ENCODE measurements at regions not wholly inside any gene's neighbourhood (a gene's known extent, or its start where the extent isn't known, plus 50 kb on each side); places are given as distances from the start of the nearest gene placed in this dataset.

DNA sequence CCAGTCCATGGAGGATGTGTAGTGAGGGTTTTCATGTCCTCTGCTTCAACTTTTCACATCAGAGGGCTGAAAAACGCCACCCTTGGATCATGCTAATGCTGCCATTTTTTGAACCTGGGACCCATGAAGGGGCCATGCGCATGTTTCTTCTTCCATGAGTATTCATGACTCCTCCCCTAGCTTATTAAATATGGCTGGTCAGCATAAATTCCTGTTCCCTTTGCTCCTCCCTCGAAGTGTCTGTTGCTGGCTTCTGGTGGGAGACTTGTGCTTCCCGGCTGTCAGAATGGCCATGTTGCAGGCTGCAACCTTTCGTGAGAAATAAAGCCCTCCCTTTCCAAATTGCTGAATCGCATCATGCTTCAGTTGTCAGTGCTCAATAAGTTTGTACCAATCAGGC is 711.2 kb upstream of the KIRREL3 start:
- DNase-seq (ENCODE audit: low spot score): no peak

DNA sequence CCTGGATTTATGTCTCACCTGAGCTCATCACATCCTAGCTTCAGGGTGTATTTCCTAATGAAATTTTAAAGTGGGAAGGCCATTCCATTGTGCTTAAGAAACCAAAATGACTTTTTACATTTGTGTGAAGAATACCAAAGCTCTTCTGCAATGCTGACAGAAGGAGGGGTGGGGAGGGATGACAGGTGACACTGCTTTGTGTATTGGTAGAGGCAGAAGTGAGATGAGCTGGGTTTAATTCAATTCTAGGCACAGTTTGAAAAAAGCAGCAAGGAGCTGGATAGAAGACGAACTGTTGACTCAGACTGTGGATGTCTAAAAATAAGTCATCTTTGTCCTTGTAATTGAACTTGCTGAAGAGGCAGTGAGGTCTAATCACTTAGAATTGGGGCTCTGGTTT is 710.3 kb upstream of the KIRREL3 start:
- no peak for DNase-seq (ENCODE audit: low spot score)

DNA sequence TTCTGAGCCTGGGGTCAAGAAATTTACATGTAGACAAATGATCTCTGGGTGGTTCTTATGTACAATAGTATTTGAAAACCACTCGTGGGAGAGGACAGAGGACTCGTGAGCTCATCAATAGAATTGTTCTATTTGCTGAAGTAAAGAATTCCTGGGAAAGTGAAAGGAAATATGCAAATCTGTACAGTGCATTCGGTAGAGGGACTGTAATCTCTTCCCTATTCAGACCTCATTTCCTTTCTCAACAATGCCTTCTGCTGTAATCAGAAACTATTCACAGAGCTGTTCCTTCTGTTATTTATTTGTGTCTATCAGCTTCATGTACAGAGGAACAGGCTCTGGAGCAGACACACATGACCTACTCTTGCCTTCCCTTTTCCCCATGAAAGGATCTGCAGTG is 709.4 kb upstream of the KIRREL3 start:
- DNase-seq (ENCODE audit: low spot score): no peak

DNA sequence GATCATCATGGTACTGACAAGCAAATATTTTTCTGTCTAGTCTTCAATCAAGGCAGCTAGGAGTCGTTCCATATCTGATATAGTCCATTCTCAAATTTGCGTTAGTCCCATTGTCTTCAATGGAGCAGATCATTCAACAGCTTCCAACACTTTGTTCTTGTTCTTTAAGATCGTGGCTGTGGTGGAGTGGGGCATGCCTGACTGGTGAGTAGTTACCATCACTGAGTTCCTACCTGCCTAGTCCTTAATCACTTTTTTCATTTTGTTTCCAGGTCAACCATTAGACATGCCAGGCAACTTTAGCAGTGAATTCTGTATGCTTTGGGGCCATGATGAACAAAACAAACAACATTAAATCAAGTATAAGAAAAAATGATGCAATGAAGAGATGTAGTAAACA is 693.1 kb upstream of the KIRREL3 start:
- DNase-seq (ENCODE audit: low spot score): no peak

DNA sequence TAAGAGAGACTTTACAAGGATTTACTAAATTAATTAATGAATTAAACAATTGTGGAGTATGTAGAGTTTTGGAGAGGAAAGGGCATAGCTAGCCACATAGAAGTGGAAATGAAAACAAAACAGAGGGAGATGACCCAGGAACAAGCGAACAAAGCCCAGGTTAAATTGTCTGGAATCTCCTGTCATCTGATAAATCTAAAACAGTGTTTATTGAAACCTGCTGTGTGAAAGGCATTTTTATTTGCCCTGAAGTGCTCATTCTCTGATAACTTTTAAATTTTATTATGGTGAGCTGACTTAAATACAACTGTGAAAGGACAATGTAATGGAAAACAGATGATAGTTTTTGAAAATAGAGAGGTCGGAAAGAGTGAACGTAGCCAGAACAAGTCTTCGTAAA is 682.8 kb upstream of the KIRREL3 start:
- no peak for DNase-seq (ENCODE audit: low spot score)

DNA sequence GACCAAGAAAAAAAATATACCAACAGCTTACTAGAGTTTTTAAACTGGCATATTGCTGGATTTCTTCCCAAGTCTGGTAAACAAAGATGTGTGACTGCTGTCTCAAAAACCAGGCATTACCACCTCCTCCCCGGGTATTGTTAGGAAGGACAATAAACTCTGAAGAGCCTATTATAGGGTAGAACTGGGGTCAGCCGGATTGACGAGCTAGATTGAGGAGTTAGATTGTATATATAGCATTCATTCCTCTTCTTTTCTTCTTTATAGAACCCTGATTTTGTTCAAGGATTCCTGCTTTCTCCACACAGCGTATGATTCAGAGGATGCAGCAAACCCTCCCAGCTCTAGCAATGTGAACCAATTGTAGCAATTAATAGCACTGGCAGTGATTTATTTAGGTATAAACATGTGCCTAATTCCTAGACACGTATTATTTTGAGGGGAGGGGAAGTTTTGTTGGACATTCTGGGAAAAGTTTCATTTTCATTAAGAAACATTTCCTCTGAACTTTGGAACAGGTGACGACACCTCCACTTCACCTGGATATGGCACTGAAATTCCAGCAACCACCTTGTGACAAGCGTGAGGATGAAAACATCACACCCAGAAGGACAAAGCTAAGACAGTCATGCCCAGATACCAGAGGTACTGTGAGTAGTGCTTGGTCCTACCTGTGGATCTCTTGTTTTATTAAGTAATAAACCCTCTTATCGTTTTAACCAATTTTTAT is 679.4 kb upstream of the KIRREL3 start:
- DNase-seq (ENCODE audit: low spot score): no peak

DNA sequence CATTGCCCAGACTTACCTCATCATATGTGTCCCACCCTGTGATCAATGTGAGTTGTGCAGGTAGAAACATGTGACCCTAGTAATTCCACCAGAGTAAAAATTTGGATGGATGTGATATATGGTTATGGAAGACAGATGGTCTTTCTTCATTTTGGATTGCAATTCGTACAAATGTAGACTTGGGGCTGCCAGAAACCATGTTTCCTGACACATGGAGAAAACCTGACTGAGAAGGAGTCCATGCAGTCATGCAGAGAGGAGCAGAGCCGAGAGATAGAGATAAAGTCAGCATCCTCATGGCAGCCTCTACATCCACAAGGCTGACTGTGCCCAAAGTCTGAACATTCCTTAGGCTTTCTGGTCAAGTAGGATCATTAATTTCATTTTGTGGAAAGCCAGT is 678.1 kb upstream of the KIRREL3 start:
- no peak for DNase-seq (ENCODE audit: low spot score)

DNA sequence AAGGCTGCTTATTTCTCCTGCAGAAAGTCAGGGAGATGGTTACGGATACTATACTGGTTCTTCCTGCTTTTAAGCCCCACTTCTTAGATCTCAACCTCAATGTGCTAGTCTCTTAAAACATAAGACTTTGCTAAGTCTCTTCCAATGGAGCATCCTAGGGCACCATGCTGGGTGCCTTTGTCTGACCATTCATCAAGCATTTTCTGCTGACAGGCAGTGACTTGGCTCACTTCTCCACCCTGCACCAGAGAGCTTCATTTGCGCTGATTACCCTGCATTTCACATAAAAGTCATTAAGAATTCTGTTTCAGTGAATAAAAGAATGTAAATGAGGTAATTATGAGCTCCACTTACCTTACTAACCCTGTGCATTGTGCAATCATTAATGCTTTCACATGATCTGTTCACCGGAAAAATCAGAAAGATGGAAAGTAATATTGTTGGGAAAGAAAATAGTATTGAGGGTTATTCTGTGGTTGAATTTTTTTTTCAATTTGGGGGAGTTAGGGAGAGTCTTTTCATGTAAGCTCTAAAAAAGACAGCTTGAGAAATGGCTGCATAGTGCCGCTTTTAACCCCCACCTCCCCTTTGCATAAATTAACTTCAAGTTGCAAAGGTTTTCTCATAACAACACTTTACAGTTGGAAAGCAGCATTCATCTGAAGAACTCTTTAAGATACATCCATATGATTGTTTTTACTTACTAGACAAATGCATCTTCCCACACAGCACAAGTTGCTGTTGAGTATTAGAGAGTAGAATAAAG is 677.3 kb upstream of the KIRREL3 start:
- DNase-seq (ENCODE audit: low spot score): no peak

DNA sequence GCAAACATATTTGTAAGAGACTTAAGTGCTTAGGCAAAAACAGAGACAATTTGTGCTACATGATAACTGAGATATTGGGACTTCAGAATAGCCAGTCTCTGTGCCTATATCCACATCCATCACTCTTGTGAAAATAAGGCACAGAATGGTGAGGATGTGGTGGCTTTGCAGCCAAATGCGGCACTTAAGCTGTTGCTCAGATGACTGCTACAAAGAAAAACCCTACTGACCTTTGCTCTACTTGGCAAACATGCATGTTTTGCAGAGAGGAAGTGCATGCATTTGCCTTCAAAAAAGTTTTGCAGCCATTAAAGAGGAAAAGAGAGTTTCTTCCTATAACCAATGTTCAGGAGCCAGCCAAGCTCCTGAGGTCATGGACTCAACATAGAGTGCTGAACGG is 675.0 kb upstream of the KIRREL3 start:
- DNase-seq (ENCODE audit: low spot score): no peak

DNA sequence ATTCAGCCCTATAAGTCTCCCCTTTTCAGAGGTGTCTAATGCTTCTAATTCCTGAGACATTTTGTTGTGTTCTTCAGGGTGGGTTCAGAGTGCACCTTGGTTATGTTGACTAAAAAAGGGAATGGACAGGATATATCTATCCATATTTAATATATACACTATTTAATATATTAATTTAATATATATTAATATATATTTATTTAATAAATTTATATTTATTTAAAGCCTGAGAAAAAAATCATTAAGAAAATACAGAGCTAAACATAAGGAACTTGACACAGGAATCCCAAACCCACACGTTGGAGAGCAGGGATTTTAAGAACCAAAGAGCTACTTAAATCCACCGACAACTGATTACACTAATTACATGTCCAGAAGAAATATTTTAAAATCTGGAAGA is 674.2 kb upstream of the KIRREL3 start:
- no peak for DNase-seq (ENCODE audit: low spot score)

DNA sequence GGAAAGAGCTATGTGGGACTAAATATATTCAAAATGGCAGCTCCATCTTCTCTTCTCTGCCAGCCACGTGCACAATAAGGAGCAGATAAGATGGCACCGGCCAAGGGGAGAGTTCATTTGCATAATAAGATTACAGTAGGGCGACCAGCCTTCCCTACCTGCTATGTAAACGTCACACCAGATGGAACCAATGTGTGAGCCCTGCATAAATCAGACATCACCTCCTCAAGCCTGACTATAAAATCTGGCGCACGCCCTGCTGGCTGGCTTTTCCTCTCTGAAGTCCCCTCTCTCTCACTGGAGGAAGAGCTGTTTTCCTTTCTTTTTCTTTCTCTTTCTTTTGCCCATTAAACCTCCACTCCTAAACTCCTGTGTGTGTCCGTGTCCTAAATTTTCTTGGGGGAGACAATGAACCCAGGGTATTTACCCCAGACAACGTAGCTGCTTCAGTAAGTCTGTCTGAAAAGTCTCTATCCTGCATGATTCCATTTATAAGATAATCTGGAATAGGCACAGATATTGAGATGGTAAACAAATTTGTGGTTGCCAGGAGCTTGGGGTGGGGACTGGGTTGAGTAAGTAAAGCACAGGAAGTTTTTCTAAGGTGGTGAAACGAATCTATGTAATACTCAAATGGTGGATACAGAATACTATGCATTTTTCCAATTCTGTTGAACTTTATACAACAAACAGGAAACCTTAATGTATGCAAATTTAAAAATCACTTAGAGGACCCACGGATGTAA is 670.0 kb upstream of the KIRREL3 start:
- no peak for DNase-seq (ENCODE audit: low spot score)

DNA sequence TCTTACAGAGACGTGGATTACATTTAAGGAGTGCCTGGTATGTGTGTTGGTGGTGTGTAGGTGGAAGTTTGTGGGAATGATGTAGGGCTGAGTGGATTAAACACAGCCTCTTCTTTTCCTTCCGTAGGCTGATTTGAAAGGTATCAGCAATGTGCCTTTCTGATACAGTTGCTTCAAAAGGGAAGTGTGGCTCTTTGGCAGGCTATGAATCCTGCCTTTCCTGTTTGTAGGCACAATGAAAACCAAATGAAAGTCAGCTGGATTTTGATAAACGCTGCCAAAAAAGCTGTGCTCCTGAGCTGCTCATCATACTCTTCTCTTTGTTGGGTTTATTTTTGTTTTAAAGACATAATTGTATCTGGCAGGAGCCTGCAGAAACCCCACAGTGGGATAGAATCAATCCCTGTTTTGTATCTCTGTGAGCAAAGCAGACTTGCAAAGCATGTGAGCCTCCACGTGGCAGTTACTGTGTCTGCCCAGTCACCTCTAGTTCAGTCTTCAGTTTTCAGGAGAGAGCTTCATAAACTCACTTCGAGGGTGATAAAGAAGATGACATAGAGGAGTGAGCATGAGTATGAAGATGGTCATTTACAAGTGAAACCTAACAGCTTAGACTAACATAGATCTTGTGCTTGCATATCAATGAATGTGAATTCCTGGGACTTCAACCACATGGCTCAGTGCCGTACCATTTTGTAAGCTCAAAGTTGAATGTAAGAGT is 655.7 kb upstream of the KIRREL3 start:
- DNase-seq (ENCODE audit: low spot score): no peak

DNA sequence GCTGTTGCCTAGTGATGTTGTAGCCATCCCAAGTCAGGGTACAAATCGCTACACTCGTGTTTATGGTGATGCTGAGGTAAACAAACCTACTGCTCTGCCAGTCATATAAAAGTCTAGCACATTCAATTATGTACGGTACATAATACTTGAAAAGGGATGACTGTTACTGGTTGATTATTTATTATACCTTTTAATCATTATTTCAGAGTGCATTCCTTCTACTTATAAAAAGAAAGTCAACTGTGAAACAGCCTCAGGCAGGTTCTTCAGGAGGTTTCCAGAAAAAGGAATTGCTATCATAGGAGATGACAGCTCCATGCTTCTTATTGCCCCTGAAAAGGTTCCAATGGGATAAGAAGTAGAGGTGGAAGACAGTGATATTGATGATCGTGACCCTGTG is 652.5 kb upstream of the KIRREL3 start:
- DNase-seq (ENCODE audit: low spot score): no peak

DNA sequence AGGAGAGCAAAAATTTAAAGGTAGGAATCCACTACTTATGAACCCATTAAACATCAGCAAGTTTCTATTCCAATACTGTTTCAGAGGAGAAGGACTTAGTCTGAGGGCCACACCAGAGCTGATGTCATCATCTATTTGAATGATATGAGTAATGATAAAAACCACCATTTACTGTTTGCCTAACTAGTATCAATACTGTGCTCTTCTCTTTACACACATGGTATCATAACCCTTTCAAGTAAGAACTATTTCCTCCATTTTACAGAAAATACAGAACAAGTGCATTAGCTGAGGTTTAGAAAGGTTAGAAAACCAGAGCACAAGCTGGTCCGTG is 651.3 kb upstream of the KIRREL3 start:
- DNase-seq (ENCODE audit: low spot score): no peak

DNA sequence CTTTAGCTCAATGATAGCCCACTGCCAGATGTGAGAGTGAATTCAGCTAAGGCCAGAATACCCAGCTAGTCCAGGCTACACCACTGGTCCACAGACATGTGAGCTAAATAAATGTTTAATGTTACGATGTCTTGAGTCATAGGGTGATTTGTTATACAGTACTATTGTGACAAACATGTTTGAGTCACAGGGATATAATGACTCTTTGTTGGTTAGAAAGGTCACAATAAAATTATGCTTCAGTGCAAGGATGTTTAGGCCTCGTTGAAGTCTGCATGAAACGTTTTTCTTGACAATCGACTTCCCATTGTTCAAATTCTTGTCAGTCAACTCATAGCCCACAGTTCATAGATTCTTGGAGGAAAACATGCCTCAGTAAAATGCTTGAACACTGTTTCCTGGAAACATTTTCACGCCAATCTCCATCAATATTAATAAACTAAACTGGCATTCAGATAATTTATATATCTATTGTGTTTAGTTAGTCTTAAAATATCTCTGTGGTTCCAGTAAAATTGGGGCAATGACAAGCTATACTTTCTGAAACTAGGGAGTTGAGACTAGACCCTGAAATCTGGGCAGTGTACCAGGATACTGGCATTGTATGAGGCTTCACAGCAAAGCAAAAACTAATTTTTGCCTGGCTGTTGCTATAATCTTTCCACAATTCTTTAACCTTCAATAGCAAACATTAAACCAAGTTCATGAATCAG is 650.8 kb upstream of the KIRREL3 start:
- DNase-seq (ENCODE audit: low spot score): no peak

DNA sequence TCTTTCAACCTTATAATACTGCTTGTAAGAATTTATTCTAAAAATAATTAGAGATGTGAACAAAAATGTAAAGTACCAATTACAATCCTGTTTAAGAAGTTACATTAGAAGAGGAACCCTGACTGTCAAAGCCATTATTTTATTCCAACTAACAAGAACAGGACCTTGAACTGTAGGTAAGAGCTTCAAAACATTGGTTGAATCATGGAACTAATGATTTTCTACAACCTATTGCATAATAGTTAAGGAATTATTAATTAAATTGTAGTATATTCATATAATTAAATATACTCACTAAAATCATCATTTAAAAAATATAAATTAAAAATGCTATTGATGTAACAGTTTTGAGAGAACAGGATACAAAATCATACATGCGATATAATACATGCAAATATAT is 649.4 kb upstream of the KIRREL3 start:
- no peak for DNase-seq (ENCODE audit: low spot score)

DNA sequence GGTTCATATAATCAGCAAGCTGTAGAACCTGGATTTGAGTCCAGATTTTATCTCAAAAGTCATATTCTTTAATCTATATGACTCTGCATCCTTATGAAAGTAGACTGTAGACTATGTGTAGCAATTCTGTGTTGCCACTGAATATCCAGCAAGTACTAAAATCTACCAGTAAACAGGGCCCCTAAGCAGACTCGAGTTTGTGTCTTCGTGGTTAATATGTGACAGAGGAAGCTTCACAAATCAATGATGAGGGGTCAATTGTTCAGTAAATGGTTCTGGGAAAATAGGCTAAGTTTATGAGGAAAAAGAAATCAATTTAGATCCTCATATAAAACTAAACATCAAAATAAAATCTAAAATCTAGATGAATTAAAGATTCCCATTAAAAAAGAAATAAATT is 648.5 kb upstream of the KIRREL3 start:
- no peak for DNase-seq (ENCODE audit: low spot score)

DNA sequence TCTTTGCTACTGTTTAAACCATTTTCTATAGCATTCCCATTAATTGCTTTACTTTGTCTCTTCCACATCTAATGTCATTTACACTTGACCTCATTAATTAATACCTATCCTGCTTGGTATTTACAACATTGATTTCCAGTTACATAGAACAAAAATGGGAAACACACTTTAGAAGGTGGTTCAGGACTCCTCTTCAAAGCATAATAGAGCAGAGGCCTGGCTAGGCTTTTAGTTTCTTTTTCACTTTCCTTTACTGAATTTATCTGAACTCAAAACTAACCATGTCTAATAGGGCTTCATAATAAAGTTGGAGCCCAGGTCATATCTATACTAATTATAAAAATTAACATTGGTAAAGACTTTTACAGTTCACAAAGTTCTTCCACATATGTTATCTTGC is 648.0 kb upstream of the KIRREL3 start:
- no peak for DNase-seq (ENCODE audit: low spot score)

DNA sequence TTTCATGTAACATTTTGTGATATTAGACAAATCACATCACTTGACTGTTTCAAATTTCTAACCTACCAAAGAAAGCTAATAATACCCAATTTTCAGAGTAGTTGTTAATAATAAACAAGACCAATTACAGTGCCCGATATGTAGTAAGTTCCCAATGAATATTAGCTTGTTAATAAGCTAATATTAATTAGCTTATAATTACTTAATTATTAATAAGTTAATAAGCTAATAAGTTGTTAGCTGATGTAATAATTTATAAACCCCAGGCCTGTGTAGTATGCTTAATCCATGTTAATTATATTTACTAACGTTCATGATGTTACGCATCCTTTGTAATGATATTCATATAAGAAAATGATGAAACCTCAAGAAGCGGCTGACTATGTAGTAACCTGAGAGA is 643.8 kb upstream of the KIRREL3 start:
- no peak for DNase-seq (ENCODE audit: low spot score)

DNA sequence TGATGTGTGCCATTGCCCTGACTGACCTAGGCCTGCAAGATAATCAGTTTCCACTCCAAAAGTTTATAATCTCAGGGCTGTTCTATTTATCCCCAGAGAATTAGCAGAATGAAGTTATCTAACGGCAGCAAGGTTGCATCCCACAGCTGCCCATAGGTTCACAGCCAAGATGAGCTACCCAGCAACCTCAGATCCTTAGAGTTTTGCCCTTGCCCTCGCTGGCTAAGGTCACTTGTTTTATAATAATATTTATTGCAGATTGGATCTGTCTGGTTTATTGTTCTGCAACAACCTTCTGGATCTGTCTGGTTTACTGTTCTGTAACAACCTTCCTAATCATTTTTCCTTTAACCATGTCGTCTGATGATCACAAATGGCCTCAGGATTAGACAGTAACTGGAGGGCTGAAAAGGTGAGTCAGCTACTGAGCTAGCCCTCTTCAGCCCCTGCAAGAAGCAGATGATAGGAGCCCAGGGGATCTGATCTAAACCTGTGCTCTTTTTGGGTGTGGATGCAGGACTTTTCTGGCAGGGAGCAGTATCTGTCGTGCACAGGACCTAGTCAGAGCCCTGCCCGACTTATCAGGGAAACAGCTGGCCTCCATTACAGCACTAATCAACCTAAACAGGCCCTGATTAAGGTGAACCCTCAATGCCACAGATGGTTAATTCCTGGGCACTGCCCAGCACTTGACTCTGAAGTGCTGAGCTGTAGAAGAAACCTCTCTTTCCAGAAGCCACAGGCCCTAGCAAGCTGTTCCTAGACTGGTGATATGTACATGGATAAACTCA is 642.9 kb upstream of the KIRREL3 start:
- DNase-seq (ENCODE audit: low spot score): no peak

Measured in cerebellar cortex (tissue), 1 donor.